IMR-90 (cell line): ENCODE measurements at regions not wholly inside any gene's neighbourhood (a gene's known extent, or its start where the extent isn't known, plus 50 kb on each side); places are given as distances from the start of the nearest gene placed in this dataset.
A peak's percentile ranks its signal among the peaks of the same experiment; 100 is the strongest.

Experiments used
- ATAC-seq: fragments of 200-7000 bp; cut with Tn5 transposase; 2 replicates; pipeline ENCODE4 v1.9.1; 2020; ENCODE audit warnings: low read depth, mild to moderate bottlenecking, moderate library complexity
- BruUV-seq: library from RNA; stranded (reverse); fragments of 400-500 nt; replicated peaks from 2 replicates; lab custom pipeline; 2021; lab: Mats Ljungman, UMichigan
- CTCF ChIA-PET: fragments of 300-600 bp; formaldehyde crosslinking; extraction: SDS; loops from one replicate; lab custom pipeline; 2021; ENCODE audit warnings: antibody characterized with exemption; lab: Yijun Ruan, JAX
- POLR2A ChIA-PET: fragments of 300-600 bp; sonication (Branson Sonifier 250); formaldehyde crosslinking; loops from one replicate; lab custom pipeline; 2022; ENCODE audit warnings: antibody characterized with exemption; ENCODE audit not compliant: unreplicated experiment; lab: Charles Lee
- DNase-seq: peaks from one replicate; pipeline ENCODE4 v3.0.0; 2013
- H2AFZ ChIP-seq: replicated peaks from 2 replicates; pipeline ENCODE3; 2013; ENCODE audit warnings: low read length, mild to moderate bottlenecking; ENCODE audit not compliant: poor library complexity
- H2AK5ac ChIP-seq: 2 replicates; pipeline ENCODE4 v1.6.1; 2013; ENCODE audit warnings: low read depth, low read length, inconsistent platforms
- H2AK9ac ChIP-seq: replicated peaks from 2 replicates; pipeline ENCODE3; 2013; ENCODE audit warnings: mild to moderate bottlenecking, low read depth, low read length, moderate library complexity; ENCODE audit not compliant: poor library complexity
- H2BK120ac ChIP-seq: 2 replicates; pipeline ENCODE4 v1.6.1; 2013; ENCODE audit warnings: low read depth, low read length, inconsistent platforms
- H2BK15ac ChIP-seq: 3 replicates; pipeline ENCODE4 v1.6.1; 2013; ENCODE audit warnings: low read depth, low read length, inconsistent platforms
- H2BK20ac ChIP-seq: 2 replicates; pipeline ENCODE4 v1.6.1; 2013; ENCODE audit warnings: low read depth, mild to moderate bottlenecking, inconsistent platforms, low read length, moderate library complexity
- H2BK5ac ChIP-seq: 2 replicates; pipeline ENCODE4 v1.6.1; 2013; ENCODE audit warnings: mild to moderate bottlenecking, low read depth, low read length, inconsistent platforms; ENCODE audit not compliant: poor library complexity, severe bottlenecking
- H3K14ac ChIP-seq: replicated peaks from 2 replicates; pipeline ENCODE4 v1.6.1; 2013; ENCODE audit warnings: low read depth, low read length, inconsistent platforms
- H3K18ac ChIP-seq: 2 replicates; pipeline ENCODE4 v1.6.1; 2013; ENCODE audit warnings: low read depth, low read length, control low read depth
- H3K23ac ChIP-seq: 2 replicates; pipeline ENCODE4 v1.6.1; 2013; ENCODE audit warnings: low read depth, low read length, inconsistent platforms
- H3K27ac ChIP-seq: 2 replicates; pipeline ENCODE4 v1.5.1; 2013; ENCODE audit warnings: mild to moderate bottlenecking, control low read depth, low read length; ENCODE audit not compliant: insufficient read depth
- H3K27me3 ChIP-seq: 2 replicates; pipeline ENCODE4 v1.6.1; 2013; ENCODE audit warnings: low read length; ENCODE audit not compliant: control insufficient read depth, insufficient read depth
- H3K36me3 ChIP-seq: 2 replicates; pipeline ENCODE4 v1.6.1; 2013; ENCODE audit warnings: low read length, mixed read lengths; ENCODE audit not compliant: control insufficient read depth, insufficient read depth
- H3K4ac ChIP-seq: 2 replicates; pipeline ENCODE4 v1.6.1; 2013; ENCODE audit warnings: low read depth, low read length, inconsistent platforms
- H3K4me1 ChIP-seq: 2 replicates; pipeline ENCODE4 v1.6.1; 2013; ENCODE audit warnings: low read length, mixed read lengths; ENCODE audit not compliant: control insufficient read depth, insufficient read depth
- H3K4me2 ChIP-seq: 2 replicates; pipeline ENCODE4 v1.6.1; 2013; ENCODE audit warnings: low read depth, mild to moderate bottlenecking, control low read depth, low read length, moderate library complexity
- H3K4me3 ChIP-seq: 2 replicates; pipeline ENCODE4 v1.5.1; 2013; ENCODE audit warnings: low read depth, mild to moderate bottlenecking, control low read depth, low read length, moderate library complexity; ENCODE audit not compliant: insufficient read depth
- H3K56ac ChIP-seq: 2 replicates; pipeline ENCODE4 v1.6.1; 2013; ENCODE audit warnings: low read length, inconsistent platforms; ENCODE audit not compliant: insufficient read depth; ENCODE audit errors: extremely low read depth
- H3K79me1 ChIP-seq, 2 experiments: 2 replicates each; pipeline ENCODE4 v1.6.1; 2013; ENCODE audit warnings: low read length in 2 of 2, inconsistent platforms in 1 of 2, low read depth in 1 of 2
- H3K9ac ChIP-seq: 2 replicates; pipeline ENCODE4 v1.6.1; 2013; ENCODE audit warnings: low read depth, low read length, control low read depth
- H3K9me1 ChIP-seq: 2 replicates; pipeline ENCODE4 v1.6.1; 2013; ENCODE audit warnings: low read length, inconsistent platforms; ENCODE audit not compliant: insufficient read depth
- H3K9me3 ChIP-seq: 2 replicates; pipeline ENCODE4 v1.6.1; 2013; ENCODE audit warnings: low read length; ENCODE audit not compliant: control insufficient read depth, insufficient read depth
- H4K20me1 ChIP-seq: 2 replicates; pipeline ENCODE4 v1.6.1; 2013; ENCODE audit warnings: low read length, inconsistent platforms; ENCODE audit not compliant: insufficient read depth
- H4K5ac ChIP-seq: 2 replicates; pipeline ENCODE4 v1.6.1; 2013; ENCODE audit warnings: mild to moderate bottlenecking, low read depth, low read length, control low read depth
- H4K8ac ChIP-seq, 2 experiments: 2 replicates each; pipeline ENCODE4 v1.6.1; 2013; ENCODE audit warnings: low read depth in 2 of 2, low read length in 2 of 2, control low read depth in 1 of 2, inconsistent platforms in 1 of 2
- H4K91ac ChIP-seq: 2 replicates; pipeline ENCODE4 v1.6.1; 2013; ENCODE audit warnings: low read depth, low read length, inconsistent platforms; ENCODE audit not compliant: insufficient read depth
- BHLHE40 ChIP-seq: fragments of 150-350 bp; IDR thresholded peaks from 2 replicates; pipeline ENCODE4 v1.6.1; 2016; ENCODE audit warnings: mild to moderate bottlenecking, low read depth, low read length
- CEBPB ChIP-seq: IDR thresholded peaks from 2 replicates; pipeline ENCODE4 v1.6.1; 2012; ENCODE audit warnings: low read depth, low read length, improper control_type of control experiment
- ELK1 ChIP-seq: fragments of 150-350 bp; IDR thresholded peaks from 2 replicates; pipeline ENCODE4 v1.6.1; 2016; ENCODE audit warnings: low read depth, mild to moderate bottlenecking, low read length, moderate library complexity, borderline replicate concordance
- FOS ChIP-seq: fragments of 150-350 bp; IDR thresholded peaks from 2 replicates; pipeline ENCODE4 v1.6.1; 2016; ENCODE audit warnings: low read depth, low read length
- MAFK ChIP-seq: IDR thresholded peaks from 2 replicates; pipeline ENCODE4 v1.6.1; 2012; ENCODE audit warnings: low read depth, low read length, improper control_type of control experiment
- NFE2L2 ChIP-seq: fragments of 150-350 bp; IDR thresholded peaks from 2 replicates; pipeline ENCODE4 v1.6.1; 2016; ENCODE audit warnings: low read depth, mild to moderate bottlenecking, low read length
- POLR2A ChIP-seq: IDR thresholded peaks from 2 replicates; pipeline ENCODE4 v1.6.1; 2012; ENCODE audit warnings: mild to moderate bottlenecking, low read depth, low read length
- RCOR1 ChIP-seq: IDR thresholded peaks from 2 replicates; pipeline ENCODE4 v1.6.1; 2012; ENCODE audit warnings: mild to moderate bottlenecking, low read length, improper control_type of control experiment; ENCODE audit not compliant: insufficient replicate concordance
- USF2 ChIP-seq: fragments of 150-350 bp; IDR thresholded peaks from 2 replicates; pipeline ENCODE4 v1.6.1; 2017; ENCODE audit warnings: mild to moderate bottlenecking, antibody characterized with exemption, low read length, low read depth
- WGBS, 2 experiments: methylation state at CpG; one replicate each; pipeline versions ENCODE4 v1.1.5 to v1.1.7; 2013; ENCODE audit warnings: missing lambda C conversion rate in 2 of 2; ENCODE audit not compliant: insufficient read length in 1 of 2; ENCODE audit errors: extremely low coverage in 2 of 2; 5-methylcytosine and 5-hydroxymethylcytosine counted together
- dilution Hi-C: fragments of 300-500 bp; cut with HindIII; formaldehyde crosslinking; loops from one replicate; pipeline ENCODE4 v1.14.3; 2018; ENCODE audit warnings: low sequenced_read_pairs; ENCODE audit not compliant: unreplicated experiment
- in situ Hi-C: fragments of 300-500 bp; cut with MboI; formaldehyde crosslinking; loops from 3 replicates; pipeline ENCODE4 v1.14.3; 2019; ENCODE audit warnings: low sequenced_read_pairs, inconsistent platforms, mixed read lengths
- intact Hi-C: fragments of 100-400 bp; cut with micrococcal nuclease; formaldehyde crosslinking; loops from 2 replicates; pipeline ENCODE4 v1.10.0; 2022

- Histone ChIP-seq H3K36me3 (no peaks in the 10 kb centered on the region), H3K27me3 (no peaks in the 10 kb centered on the region), H3K14ac (peak overlapping the region; percentile 40), H3K4me2 (peak overlapping the region; percentile 72), H2BK120ac (peak overlapping the region; percentile 96), H3K18ac (peak overlapping the region; percentile 84), H2BK20ac (peak overlapping the region; percentile 89; the same call in 1 of the 2 replicates), H4K91ac (peak overlapping the region; percentile 95; the same call in 1 of the 2 replicates), H3K79me1 (peaks cover 5 to 22% of the 10 kb centered on the region in 2 experiments), H3K23ac (peak overlapping the region; percentile 75; the same call in 1 of the 2 replicates), H3K9ac (0 out of 2 replicates have a peak overlapping the region, but pooled peaks have one; percentile 22), H3K4me3 (no peak overlapping the region), H2AK5ac (0 out of 2 replicates have a peak overlapping the region, but pooled peaks have one; percentile 9), H3K9me1 (peaks cover 15% of the 10 kb centered on the region), H2BK5ac (peak overlapping the region; percentile 97), H3K4ac (peak overlapping the region; percentile 65; the same call in 1 of the 2 replicates), H4K20me1 (no peaks in the 10 kb centered on the region), H3K56ac (peak overlapping the region; percentile 74), H3K9me3 (no peaks in the 10 kb centered on the region), H3K4me1 (peaks cover 19% of the 10 kb centered on the region), H2BK15ac (peak overlapping the region; percentile 55; the same call in 1 of the 3 replicates), H4K5ac (peak overlapping the region; percentile 74), H3K27ac (peak overlapping the region; percentile 85), H4K8ac (peak overlapping the region; percentile 38 to 84), H2AK9ac (no peak overlapping the region), H2AFZ (no peak overlapping the region)
- intact Hi-C loops, result loop anchor here (1.0 to 5.0 kb wide), 4 partner anchors 42 to 390 kb away; no protein-coding TSS in a partner anchor
- in situ Hi-C loops, result no loop called here
- BruUV-seq, result no TSS peak
- ChIA-PET CTCF (interaction anchor here (0.6 to 0.8 kb wide), 2 partner anchors 655 to 963 kb away, joined by 3 read pairs; no protein-coding TSS in a partner anchor), POLR2A (interaction anchor here (0.9 to 1.6 kb wide), 2 partner anchors 42 to 67 kb away, joined by 3 to 7 read pairs; partner anchors contain the start of gene KLF6)
- dilution Hi-C loops, result no loop called here
- ATAC-seq (peak; percentile 88), DNase-seq (peak; percentile 99)
- no CpG with 5 or more reads among the region's 10 CpGs for WGBS, 2 experiments
- TF ChIP-seq FOS (peak; percentile 98), POLR2A (peak; percentile 12), ELK1 (no peak), MAFK (peak; percentile 52), NFE2L2 (0 out of 2 replicates have a peak, but pooled peaks have one; percentile 24), BHLHE40 (peak; percentile 75), RCOR1 (no peak), CEBPB (peak; percentile 95), USF2 (no peak; the same call in 1 of the 2 replicates)
Observed at GRCh38 chr10:3852147-3852904, 67.3 kb upstream of the KLF6 start.
